ENCODE measurements at regions not wholly inside any gene's neighbourhood (a gene's known extent, or its start where the extent isn't known, plus 50 kb on each side); places are given as distances from the start of the nearest gene placed in this dataset.

GRCh38 chr9:108768744-108769143, 87.0 kb downstream of the ACTL7B start:
- no peak for DNase-seq (ENCODE audit: low read depth)
- in situ Hi-C loops (cut with HindIII; ENCODE audit: low sequenced_read_pairs), result loop anchor here (10.0 to 25.0 kb wide), 3 partner anchors 181 to 1424 kb away; partner anchors contain the start of gene KLF4
- TF ChIP-seq, protein P1, sequence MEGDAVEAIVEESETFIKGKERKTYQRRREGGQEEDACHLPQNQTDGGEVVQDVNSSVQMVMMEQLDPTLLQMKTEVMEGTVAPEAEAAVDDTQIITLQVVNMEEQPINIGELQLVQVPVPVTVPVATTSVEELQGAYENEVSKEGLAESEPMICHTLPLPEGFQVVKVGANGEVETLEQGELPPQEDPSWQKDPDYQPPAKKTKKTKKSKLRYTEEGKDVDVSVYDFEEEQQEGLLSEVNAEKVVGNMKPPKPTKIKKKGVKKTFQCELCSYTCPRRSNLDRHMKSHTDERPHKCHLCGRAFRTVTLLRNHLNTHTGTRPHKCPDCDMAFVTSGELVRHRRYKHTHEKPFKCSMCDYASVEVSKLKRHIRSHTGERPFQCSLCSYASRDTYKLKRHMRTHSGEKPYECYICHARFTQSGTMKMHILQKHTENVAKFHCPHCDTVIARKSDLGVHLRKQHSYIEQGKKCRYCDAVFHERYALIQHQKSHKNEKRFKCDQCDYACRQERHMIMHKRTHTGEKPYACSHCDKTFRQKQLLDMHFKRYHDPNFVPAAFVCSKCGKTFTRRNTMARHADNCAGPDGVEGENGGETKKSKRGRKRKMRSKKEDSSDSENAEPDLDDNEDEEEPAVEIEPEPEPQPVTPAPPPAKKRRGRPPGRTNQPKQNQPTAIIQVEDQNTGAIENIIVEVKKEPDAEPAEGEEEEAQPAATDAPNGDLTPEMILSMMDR (IDR thresholded peaks at IDR 0.05; ENCODE audit: low read depth, low read length, missing control alignments), result no peak
- no peak overlapping the region for H3K4me3 ChIP-seq (ENCODE audit: low read depth, low read length)

GRCh38 chr9:108766626-108767161, 89.1 kb downstream of the ACTL7B start:
- no peak for DNase-seq (ENCODE audit: low read depth)
- in situ Hi-C loops (cut with HindIII; ENCODE audit: low sequenced_read_pairs), result loop anchor here (10.0 to 25.0 kb wide), 3 partner anchors 179 to 1422 kb away; partner anchors contain the start of gene KLF4
- TF ChIP-seq, protein P1 (IDR thresholded peaks at IDR 0.05; ENCODE audit: low read depth, low read length, missing control alignments), result no peak
- no peak overlapping the region for H3K4me3 ChIP-seq (ENCODE audit: low read depth, low read length)

- in situ Hi-C loops (cut with HindIII; ENCODE audit: low sequenced_read_pairs), result loop anchor here (10.0 to 25.0 kb wide), 3 partner anchors 178 to 1420 kb away; partner anchors contain the start of gene KLF4
- DNase-seq (ENCODE audit: low read depth), result no peak
- H3K4me3 ChIP-seq (ENCODE audit: low read depth, low read length), result no peak overlapping the region
- TF ChIP-seq, protein P1 (IDR thresholded peaks at IDR 0.05; ENCODE audit: low read depth, low read length, missing control alignments), result no peak
These were observed 90.5 kb downstream of the ACTL7B start for GRCh38 chr9:108765265-108765664.

DNA sequence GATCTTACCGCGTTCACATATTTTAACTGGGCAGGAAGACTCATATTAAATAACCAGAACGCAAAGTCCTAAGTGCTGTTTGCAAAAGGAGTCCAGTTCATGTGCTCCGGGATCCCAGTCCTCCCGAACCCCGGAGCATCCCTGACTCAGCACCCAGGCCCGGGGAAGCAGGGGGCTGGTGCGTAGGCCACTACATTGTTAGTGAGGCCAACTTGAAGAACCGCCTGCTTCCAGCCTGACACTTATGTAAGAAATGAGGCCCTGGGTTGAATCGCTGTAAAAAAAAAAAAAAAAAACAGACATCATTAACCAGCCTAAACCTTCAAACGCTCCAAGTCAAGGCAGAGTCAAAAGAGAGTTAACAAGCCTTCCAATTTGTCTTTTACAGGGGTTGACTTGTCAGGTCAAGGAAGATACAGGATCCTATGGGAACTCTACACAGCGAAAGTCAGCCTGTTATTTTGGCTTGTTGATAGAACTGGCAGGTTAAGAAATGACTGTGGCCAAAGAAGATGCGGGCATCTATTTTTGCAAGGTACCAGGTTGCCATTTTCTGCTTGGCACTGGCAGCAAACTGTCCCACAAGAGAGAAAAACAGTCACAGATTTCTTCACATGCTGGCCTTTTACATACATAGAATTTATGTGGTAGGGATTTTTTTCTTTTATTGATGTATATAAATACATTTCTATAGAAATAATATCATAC, 93.3 kb downstream of the ACTL7B start:
- in situ Hi-C loops (cut with HindIII; ENCODE audit: low sequenced_read_pairs), result loop anchor here (10.0 to 25.0 kb wide), 3 partner anchors 175 to 1418 kb away; partner anchors contain the start of gene KLF4
- TF ChIP-seq, protein P1 (IDR thresholded peaks at IDR 0.05; ENCODE audit: low read depth, low read length, missing control alignments), result no peak
- no peak overlapping the region for H3K4me3 ChIP-seq (ENCODE audit: low read depth, low read length)
- DNase-seq (ENCODE audit: low read depth), result no peak

- in situ Hi-C loops (cut with HindIII; ENCODE audit: low sequenced_read_pairs), result loop anchor here (10.0 to 25.0 kb wide), 3 partner anchors 174 to 1417 kb away; partner anchors contain the start of gene KLF4
- TF ChIP-seq, protein P1 (IDR thresholded peaks at IDR 0.05; ENCODE audit: low read depth, low read length, missing control alignments), result peak; percentile 89
- H3K4me3 ChIP-seq (ENCODE audit: low read depth, low read length), result no peak overlapping the region
- DNase-seq (ENCODE audit: low read depth), result peak; percentile 32
These were observed 94.0 kb downstream of the ACTL7B start for GRCh38 chr9:108761655-108762347.

DNA sequence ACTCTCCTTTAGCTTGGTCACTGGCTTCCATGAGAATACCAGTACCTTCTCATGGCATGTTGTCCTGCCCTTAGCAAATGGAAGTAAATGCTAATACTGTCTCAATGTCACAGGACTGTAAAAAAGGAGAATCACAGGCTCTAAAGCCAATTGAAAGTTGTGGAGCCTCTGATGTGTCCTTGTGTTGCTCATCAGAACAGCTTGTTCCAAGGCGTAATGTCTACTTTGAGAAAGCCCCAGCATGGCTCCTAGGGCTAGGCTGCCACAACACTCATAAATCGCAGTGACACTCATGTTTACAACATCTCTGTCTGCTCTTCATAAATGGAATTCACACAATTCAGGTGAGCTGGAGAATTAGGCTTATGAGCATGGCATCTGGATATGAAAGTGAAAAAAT, 94.9 kb downstream of the ACTL7B start:
- TF ChIP-seq, protein P1 (IDR thresholded peaks at IDR 0.05; ENCODE audit: low read depth, low read length, missing control alignments), result no peak
- in situ Hi-C loops (cut with HindIII; ENCODE audit: low sequenced_read_pairs), result loop anchor here (10.0 to 25.0 kb wide), 3 partner anchors 174 to 1416 kb away; partner anchors contain the start of gene KLF4
- no peak overlapping the region for H3K4me3 ChIP-seq (ENCODE audit: low read depth, low read length)
- DNase-seq (ENCODE audit: low read depth), result no peak

All from astrocyte of the cerebellum (primary cell).